ENCODE measurements at regions not wholly inside any gene's neighbourhood (a gene's known extent, or its start where the extent isn't known, plus 50 kb on each side); places are given as distances from the start of the nearest gene placed in this dataset.

DNA sequence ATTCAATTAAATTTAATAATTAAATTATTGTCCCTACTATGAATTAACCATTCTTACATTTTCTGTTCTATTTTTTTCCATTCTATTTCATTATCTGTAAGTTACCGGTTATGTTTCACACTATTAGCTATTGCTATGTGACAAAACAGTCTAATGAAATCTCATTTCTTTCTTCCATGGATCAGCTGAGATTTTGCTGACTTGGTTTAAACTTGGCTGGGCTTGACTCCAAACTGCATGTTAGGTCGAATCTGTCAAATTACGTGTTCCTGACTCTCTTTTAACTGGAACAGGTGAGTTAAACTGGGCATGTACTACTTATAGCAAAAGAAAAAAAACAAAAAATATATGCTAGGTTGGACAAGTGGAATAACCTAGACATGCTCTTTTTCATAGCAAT is 1464.4 kb downstream of the OLFM4 start:
- H3K9ac ChIP-seq (ENCODE audit: low read length): no peak overlapping the region
- H4K20me1 ChIP-seq (ENCODE audit: insufficient read depth): no peaks in the 10 kb centered on the region
- no peak overlapping the region for H3K4me2 ChIP-seq (ENCODE audit: low read length)
- TF ChIP-seq EZH2 (IDR thresholded peaks at IDR 0.05; ENCODE audit: borderline replicate concordance, insufficient read depth, low read length, poor library complexity, severe bottlenecking): no peak
- no peak for TF ChIP-seq SMC3 (conservative IDR thresholded peaks at IDR 0.05; ENCODE audit: poor library complexity)
- TF ChIP-seq, protein P1, sequence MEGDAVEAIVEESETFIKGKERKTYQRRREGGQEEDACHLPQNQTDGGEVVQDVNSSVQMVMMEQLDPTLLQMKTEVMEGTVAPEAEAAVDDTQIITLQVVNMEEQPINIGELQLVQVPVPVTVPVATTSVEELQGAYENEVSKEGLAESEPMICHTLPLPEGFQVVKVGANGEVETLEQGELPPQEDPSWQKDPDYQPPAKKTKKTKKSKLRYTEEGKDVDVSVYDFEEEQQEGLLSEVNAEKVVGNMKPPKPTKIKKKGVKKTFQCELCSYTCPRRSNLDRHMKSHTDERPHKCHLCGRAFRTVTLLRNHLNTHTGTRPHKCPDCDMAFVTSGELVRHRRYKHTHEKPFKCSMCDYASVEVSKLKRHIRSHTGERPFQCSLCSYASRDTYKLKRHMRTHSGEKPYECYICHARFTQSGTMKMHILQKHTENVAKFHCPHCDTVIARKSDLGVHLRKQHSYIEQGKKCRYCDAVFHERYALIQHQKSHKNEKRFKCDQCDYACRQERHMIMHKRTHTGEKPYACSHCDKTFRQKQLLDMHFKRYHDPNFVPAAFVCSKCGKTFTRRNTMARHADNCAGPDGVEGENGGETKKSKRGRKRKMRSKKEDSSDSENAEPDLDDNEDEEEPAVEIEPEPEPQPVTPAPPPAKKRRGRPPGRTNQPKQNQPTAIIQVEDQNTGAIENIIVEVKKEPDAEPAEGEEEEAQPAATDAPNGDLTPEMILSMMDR (IDR thresholded peaks at IDR 0.05; ENCODE audit: poor library complexity, severe bottlenecking): no peak
- no peak for TF ChIP-seq RAD21 (conservative IDR thresholded peaks at IDR 0.05)
- TF ChIP-seq REST (IDR thresholded peaks at IDR 0.05; ENCODE audit: borderline replicate concordance): no peak
- no peak for TF ChIP-seq EP300 (conservative IDR thresholded peaks at IDR 0.05; ENCODE audit: poor library complexity, severe bottlenecking)
- no peak for TF ChIP-seq POLR2AphosphoS5 (IDR thresholded peaks at IDR 0.05)
- TF ChIP-seq TAF1 (IDR thresholded peaks at IDR 0.05; ENCODE audit: low read depth): no peak
- no peak for TF ChIP-seq MXI1 (conservative IDR thresholded peaks at IDR 0.05; ENCODE audit: poor library complexity, severe bottlenecking)
- no peaks in the 10 kb centered on the region for H3K9me3 ChIP-seq (ENCODE audit: low read length)
- H3K9me2 ChIP-seq (ENCODE audit: insufficient read depth, low read length): no peaks in the 10 kb centered on the region
- no peaks in the 10 kb centered on the region for H3F3A ChIP-seq (ENCODE audit: insufficient read depth, low read length, poor library complexity, severe bottlenecking)
- no peak overlapping the region for H3K4me3 ChIP-seq (ENCODE audit: low read length)
- no peak overlapping the region for H3K27ac ChIP-seq (ENCODE audit: low read length)
- H3K36me3 ChIP-seq (ENCODE audit: insufficient read depth, low read length): no peaks in the 10 kb centered on the region
- no peaks in the 10 kb centered on the region for H3K27me3 ChIP-seq (ENCODE audit: insufficient read depth, low read depth, low read length)
- no peaks in the 10 kb centered on the region for H3K79me2 ChIP-seq (replicated peaks; ENCODE audit: insufficient read depth, low read length)
- no peak overlapping the region for H2AFZ ChIP-seq (ENCODE audit: low read depth, low read length)

- Histone ChIP-seq H3K36me3 (ENCODE audit: insufficient read depth, low read length) (no peaks in the 10 kb centered on the region), H3K4me3 (ENCODE audit: low read length) (no peak overlapping the region), H3K4me2 (ENCODE audit: low read length) (no peak overlapping the region), H3F3A (ENCODE audit: insufficient read depth, low read length, poor library complexity, severe bottlenecking) (no peaks in the 10 kb centered on the region), H2AFZ (ENCODE audit: low read depth, low read length) (no peak overlapping the region), H3K9me3 (ENCODE audit: low read length) (no peaks in the 10 kb centered on the region), H3K79me2 (replicated peaks; ENCODE audit: insufficient read depth, low read length) (no peaks in the 10 kb centered on the region), H3K9me2 (ENCODE audit: insufficient read depth, low read length) (no peaks in the 10 kb centered on the region), H3K27me3 (ENCODE audit: insufficient read depth, low read depth, low read length) (no peaks in the 10 kb centered on the region), H3K27ac (ENCODE audit: low read length) (no peak overlapping the region), H3K9ac (ENCODE audit: low read length) (no peak overlapping the region), H4K20me1 (ENCODE audit: insufficient read depth) (no peaks in the 10 kb centered on the region)
- TF ChIP-seq TAF1 (IDR thresholded peaks at IDR 0.05; ENCODE audit: low read depth) (no peak), RAD21 (conservative IDR thresholded peaks at IDR 0.05) (no peak), SMC3 (conservative IDR thresholded peaks at IDR 0.05; ENCODE audit: poor library complexity) (no peak), EZH2 (IDR thresholded peaks at IDR 0.05; ENCODE audit: borderline replicate concordance, insufficient read depth, low read length, poor library complexity, severe bottlenecking) (no peak), REST (IDR thresholded peaks at IDR 0.05; ENCODE audit: borderline replicate concordance) (no peak), MXI1 (conservative IDR thresholded peaks at IDR 0.05; ENCODE audit: poor library complexity, severe bottlenecking) (no peak), POLR2AphosphoS5 (IDR thresholded peaks at IDR 0.05) (no peak), EP300 (conservative IDR thresholded peaks at IDR 0.05; ENCODE audit: poor library complexity, severe bottlenecking) (no peak)
- TF ChIP-seq, protein P1 (IDR thresholded peaks at IDR 0.05; ENCODE audit: poor library complexity, severe bottlenecking): no peak
Observed at GRCh38 chr13:54511366-54511765, 1482.8 kb downstream of the OLFM4 start.
